AG10803 (cell line): ENCODE measurements at regions not wholly inside any gene's neighbourhood (a gene's known extent, or its start where the extent isn't known, plus 50 kb on each side); places are given as distances from the start of the nearest gene placed in this dataset.
A peak's percentile ranks its signal among the peaks of the same experiment; 100 is the strongest.
"Not testable (repeated sequence)": the region's sequence is repeated elsewhere in the genome, so short reads cannot be mapped to it uniquely, and the experiment has no call there.

ENCODE experiments used
- DNase-seq: peaks from one replicate; pipeline ENCODE4 v3.0.0; 2010; ENCODE audit warnings: low read depth
- H3K4me3 ChIP-seq: 2 replicates; pipeline ENCODE4 v1.5.1; 2011; ENCODE audit warnings: mild to moderate bottlenecking, low read length, control low read depth
- CTCF ChIP-seq: conservative IDR thresholded peaks from 2 replicates; pipeline ENCODE4 v1.5.1; 2011; ENCODE audit warnings: mild to moderate bottlenecking, low read length, control low read depth, inconsistent platforms

- no peak overlapping the region for H3K4me3 ChIP-seq
- no peak for TF ChIP-seq CTCF
- DNase-seq = no peak
Measured at GRCh38 chr6:113676968-113677367, 180.2 kb upstream of the MARCKS start.

- no peak for TF ChIP-seq CTCF
- DNase-seq = no peak
- H3K4me3 ChIP-seq = no peak overlapping the region
Measured at GRCh38 chr6:113679051-113679450, 178.1 kb upstream of the MARCKS start.

GRCh38 chr6:113680301-113680700, 176.8 kb upstream of the MARCKS start:
- no peak for DNase-seq
- H3K4me3 ChIP-seq = no peak overlapping the region
- no peak for TF ChIP-seq CTCF

GRCh38 chr6:113683968-113684367, 173.2 kb upstream of the MARCKS start:
- no peak overlapping the region for H3K4me3 ChIP-seq
- no peak for DNase-seq
- no peak for TF ChIP-seq CTCF

GRCh38 chr6:113684382-113684901, 172.7 kb upstream of the MARCKS start:
- peak; percentile 32 for DNase-seq
- no peak overlapping the region for H3K4me3 ChIP-seq
- TF ChIP-seq CTCF = no peak

- TF ChIP-seq CTCF = no peak
Measured at GRCh38 chr6:113686049-113686448, 171.1 kb upstream of the MARCKS start.

GRCh38 chr6:113689620-113690019, 167.5 kb upstream of the MARCKS start:
- DNase-seq, H3K4me3 ChIP-seq: not testable (repeated sequence)

More at GRCh38 chr6:113686049-113686448, 171.1 kb upstream of the MARCKS start:
- no peak for DNase-seq
- H3K4me3 ChIP-seq = no peak overlapping the region
